Stimulated activated CD8-positive, alpha-beta memory T cell treated with anti-CD3 and anti-CD28 coated beads, Interleukin-15, amount 100 ng/mL, for 24 hours (primary cell): ENCODE measurements at regions not wholly inside any gene's neighbourhood (a gene's known extent, or its start where the extent isn't known, plus 50 kb on each side); places are given as distances from the start of the nearest gene placed in this dataset.

Experiments
- DNase-seq: peaks from one replicate; pipeline ENCODE4 v3.0.0-alpha.2; 2020; ENCODE audit warnings: low read depth

DNA sequence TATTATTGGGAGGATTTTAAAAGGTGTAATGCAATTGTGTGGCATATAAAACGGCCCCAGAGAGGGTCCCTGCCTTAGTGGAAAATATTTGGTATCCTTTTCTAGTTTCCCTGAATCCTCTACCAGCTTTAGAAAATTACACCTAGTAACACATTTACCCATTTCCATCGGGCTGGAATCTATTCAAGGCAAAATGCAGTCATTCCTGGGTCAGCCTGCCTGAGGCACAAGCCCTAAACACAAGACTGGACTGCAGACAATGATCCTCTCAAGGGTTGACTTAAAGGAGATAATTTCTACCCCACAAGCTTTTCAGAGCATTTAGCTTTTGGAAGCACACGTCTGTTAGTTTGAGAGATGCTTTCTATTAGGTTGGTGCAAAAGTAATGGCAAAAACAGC is 124.4 kb upstream of the ADAMTSL1 start:
- no peak for DNase-seq

DNA sequence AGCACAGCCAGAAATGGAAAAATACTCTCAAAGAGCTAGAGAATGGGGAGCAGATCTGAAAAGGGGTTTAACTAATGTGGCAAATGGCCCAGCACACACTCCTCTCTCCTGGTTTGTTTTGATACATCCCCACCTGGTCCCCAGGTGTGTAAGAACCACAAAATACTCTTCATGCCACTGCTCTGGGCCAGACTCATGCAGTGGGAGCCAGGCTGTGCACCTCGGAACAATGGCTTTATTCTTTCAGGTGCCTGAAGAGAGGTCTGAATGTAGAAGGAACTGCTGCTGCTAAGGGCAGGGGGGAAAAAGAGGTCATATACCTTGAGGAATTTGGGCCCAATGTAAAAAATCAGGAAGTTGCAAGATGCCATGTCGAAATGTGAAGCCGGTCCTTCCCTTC is 123.9 kb upstream of the ADAMTSL1 start:
- no peak for DNase-seq

- no peak for DNase-seq
Observed at GRCh38 chr9:18350995-18351595, 122.9 kb upstream of the ADAMTSL1 start.

DNA sequence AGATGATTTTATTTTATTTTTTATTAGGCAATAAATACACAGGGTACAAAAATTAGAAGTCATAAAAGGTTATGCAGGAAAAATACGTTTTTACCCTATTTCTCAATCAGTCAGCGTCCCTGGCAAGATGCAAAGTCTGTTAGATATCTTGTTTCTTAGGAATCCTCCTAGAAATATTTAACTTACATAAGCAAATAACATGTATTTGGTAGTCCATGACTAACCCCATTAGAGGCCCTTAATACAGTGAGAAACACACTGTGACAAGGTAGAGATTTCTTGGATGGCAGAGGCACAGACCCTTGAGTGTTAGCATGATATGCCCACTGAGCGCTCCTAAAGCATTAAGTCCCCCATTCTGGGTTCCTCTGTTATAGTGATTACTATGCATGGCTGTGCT is 121.2 kb upstream of the ADAMTSL1 start:
- no peak for DNase-seq

DNA sequence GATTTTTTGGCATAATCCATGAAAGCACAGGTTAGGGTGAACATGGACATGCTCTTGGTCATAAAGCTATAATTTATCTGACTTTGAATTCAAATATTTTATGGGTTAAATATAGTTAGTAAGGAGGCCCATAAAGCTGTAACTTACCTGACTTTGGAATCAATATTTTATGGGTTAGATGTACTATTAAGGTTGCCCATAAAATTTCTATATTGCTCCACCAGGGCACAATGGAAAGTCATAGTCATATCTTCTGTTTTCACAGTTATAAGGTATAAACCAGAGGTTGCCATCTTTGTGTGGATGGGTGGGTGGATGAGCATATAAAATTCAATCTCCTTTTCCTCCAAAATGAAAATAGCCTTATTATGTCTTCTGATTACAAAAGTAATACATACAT is 120.5 kb upstream of the ADAMTSL1 start:
- DNase-seq = no peak

GRCh38 chr9:18357321-18357720 is 116.6 kb upstream of the ADAMTSL1 start:
- DNase-seq = no peak

DNA sequence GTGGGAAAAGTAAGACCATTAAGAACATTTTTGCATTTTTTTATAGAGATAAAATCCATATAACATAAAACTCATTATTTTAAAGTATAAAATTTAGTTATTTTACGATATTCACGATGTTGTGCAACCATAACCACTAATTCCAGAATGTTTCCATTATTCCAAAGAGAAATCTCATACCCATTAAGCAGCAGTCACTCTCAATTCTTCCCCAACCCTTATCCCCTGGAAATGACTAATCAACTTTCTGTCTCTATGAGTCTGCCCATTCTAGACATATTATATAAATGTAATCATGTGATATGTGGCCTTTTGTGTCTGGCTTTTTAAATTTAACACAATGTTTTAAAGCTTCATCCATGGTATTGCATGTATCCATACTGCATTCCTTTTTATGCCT is 115.6 kb upstream of the ADAMTSL1 start:
- no peak for DNase-seq

GRCh38 chr9:18359335-18359734 is 114.6 kb upstream of the ADAMTSL1 start:
- DNase-seq = no peak

DNA sequence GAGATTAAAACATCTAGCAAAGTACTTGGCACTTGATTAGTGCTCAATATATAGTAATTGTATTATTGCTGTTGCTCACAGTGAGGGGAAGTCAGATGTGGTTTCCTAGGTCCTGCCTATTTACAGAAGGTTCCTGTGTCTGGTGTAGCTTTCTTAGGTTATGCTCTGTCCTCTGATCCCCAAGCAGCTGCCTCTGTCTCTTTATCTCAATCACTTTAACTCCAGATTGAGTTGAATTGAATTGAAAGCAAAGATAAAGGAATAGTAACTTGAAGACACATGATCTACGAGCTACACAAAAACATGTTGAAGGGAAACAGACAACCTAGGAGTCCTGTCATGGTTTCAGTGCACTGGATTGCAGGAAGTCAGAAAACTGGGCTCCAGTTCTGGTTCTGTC is 113.9 kb upstream of the ADAMTSL1 start:
- DNase-seq = no peak

DNA sequence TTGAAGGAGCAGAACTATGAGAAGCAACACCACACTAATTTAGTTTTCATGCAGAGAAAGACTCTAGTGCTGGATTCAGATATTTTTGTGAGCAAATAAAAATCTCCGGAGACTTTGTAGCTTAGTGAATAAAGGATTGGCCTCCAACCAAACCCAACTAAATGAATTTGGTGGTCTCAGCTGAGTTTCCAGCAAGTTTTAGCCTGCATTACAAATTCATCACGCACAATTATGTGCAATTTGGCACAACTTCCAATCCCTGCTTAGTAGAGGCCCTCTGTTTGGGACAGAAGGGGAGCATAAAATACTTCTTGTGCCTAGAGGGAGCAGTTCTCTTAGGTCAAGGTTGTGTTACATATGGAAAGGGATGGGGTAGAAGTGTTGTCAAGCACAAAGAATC is 112.3 kb upstream of the ADAMTSL1 start:
- DNase-seq = no peak

DNA sequence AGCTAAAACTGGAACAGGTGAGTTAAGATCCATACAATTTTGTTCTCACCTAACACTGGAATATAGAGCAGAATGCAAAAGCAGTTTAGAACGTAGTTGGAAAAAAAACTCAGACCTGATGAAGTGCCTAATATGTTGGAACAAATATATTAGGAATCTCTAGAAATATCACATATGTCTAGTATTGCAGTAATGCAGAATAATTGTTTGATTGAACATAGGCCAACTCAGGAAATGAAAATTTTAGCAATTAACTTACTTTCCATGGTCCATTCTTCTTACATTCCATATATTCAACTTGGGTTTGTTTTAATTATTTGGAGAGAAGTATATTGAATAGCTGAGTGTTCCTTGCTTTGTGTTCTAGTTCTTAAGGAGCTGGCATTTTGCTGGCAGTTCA is 111.8 kb upstream of the ADAMTSL1 start:
- DNase-seq = no peak

GRCh38 chr9:18362901-18363685 is 110.9 kb upstream of the ADAMTSL1 start:
- DNase-seq = no peak

DNA sequence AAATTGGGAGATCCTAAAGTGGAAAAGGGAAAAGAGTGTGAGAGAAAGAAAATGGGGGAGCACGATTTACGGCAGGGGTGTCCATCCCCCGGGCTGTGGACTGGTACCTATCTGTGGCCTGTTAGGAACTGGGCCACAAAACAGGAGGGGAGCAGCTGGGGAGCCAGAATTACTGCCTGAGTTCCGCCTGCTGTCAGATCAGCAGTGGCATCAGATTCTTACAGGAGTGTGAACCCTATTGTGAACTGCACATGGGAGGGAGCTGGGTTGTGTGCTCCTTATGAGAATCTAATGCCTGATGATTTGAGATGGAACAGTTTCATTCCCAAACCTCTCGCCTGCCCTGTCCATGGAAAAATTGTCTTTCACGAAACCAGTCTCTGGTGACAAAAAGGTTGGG is 108.3 kb upstream of the ADAMTSL1 start:
- DNase-seq = no peak

DNA sequence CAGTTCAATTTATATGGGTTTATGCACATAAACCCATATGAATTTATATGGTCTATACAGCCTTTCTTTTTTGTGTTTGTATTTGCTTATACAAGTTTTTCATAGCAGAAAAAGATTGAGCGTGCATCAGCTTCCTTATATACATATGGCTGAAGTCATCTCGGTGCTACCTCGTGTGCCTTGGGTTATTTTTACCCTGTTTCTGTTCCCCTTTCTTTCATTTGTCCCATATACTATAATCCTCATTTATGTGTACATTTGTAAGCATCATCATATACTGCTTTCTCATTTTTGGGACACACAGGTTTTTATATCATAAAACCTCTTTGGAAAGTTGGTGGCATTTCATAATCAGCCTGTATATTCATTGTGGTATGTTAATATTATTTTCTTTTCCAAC is 107.8 kb upstream of the ADAMTSL1 start:
- no peak for DNase-seq

GRCh38 chr9:18368206-18368605 is 105.7 kb upstream of the ADAMTSL1 start:
- DNase-seq = no peak

DNA sequence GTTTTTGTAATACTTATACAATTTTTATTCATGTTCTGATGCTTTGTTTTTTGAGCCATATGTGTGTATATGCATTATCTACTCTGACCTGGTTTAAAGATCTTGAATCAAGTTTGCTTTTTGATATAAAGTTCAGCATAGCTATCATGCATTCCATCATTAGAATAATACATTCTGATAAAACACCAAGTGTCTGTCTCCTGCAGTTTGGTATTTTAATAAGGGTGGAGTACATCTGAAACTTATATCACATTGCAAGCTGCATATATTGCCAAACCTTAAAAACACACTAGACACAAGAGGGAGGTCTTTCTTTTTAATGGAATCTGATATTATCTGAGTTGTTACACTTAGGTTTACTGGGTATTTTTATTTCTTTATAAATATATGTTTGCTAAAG is 102.8 kb upstream of the ADAMTSL1 start:
- DNase-seq = no peak

- DNase-seq = no peak
Observed at GRCh38 chr9:18371621-18372020, 102.3 kb upstream of the ADAMTSL1 start.

GRCh38 chr9:18379073-18379811 is 94.7 kb upstream of the ADAMTSL1 start:
- no peak for DNase-seq

GRCh38 chr9:18382243-18382642 is 91.7 kb upstream of the ADAMTSL1 start:
- no peak for DNase-seq

GRCh38 chr9:18384066-18384465 is 89.9 kb upstream of the ADAMTSL1 start:
- DNase-seq = no peak

- DNase-seq = no peak
Observed at GRCh38 chr9:18385696-18386490, 88.1 kb upstream of the ADAMTSL1 start.

GRCh38 chr9:18390393-18390792 is 83.6 kb upstream of the ADAMTSL1 start:
- DNase-seq = no peak
